ENCODE measurements at regions not wholly inside any gene's neighbourhood (a gene's known extent, or its start where the extent isn't known, plus 50 kb on each side); places are given as distances from the start of the nearest gene placed in this dataset.

DNA sequence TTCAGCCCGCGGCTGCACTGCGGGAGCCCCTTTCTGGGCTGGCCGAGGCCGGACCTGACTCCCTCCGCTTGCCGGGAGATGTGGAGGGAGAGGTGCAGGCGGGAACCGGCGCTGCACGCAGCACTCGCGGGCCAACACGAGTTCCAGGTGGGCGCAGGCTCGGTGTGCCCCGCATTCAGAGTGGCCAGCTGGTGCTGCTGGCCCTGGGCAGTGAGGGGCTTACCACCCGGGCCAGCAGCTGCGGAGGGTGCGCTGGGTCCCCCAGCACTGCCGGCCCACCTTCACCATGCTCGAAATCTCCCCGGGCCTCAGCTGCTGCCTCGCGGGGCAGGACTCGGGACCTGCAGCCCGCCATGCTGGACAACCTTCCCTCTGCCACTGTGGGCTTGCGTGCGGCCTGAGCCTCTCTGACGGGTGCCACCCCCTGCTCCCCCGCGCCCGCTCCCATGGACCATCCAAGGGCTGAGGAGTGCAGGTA is 733.5 kb upstream of the CCDC54 start:
- no peak for DNase-seq

DNA sequence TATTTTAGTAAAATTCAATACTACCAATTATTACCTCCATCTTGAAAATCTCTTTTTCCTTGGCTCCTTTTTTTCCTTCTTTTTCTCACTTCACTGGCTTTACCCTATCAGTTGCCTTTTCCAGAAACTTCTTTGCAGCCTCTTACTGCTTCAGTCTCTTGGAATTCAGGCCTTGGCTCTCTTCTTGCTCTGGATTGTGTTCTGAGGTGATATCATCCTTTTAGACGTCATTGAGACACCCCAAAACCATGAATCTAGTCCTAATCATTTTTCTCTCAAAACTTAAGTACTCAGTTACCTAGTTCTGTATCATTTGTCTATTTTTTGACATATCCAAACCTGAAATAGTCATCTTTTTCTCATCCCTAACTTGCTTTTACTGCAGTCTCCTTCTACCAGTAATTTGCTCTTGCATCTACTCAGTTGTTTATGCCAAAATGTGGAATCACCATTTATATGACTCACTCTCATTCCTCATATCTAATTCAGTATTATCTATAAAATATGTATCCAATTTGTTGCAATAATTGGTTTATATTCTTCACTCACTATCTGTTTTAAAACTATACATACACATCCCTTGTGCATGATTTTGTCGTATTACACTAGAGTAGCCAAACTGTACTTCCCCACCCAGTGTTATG is 703.2 kb upstream of the CCDC54 start:
- no peak for DNase-seq

DNA sequence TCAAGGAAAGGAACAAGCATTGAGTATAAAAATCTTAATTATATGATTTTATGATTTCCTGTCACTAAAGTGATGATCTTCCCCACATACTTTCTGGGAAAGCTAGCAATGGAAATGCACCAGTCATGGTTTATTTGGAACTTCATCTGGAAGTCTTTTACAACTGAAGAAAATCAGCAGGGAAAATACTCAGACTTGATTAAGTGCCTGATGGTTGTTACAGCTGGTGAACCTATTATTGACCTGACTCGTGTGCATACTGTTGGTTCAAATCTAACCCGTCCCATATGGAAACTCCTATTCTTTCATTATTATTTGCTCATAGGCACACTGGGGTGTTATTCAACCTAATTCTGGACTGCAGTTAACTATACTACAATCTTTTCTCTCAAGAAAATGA is 701.8 kb upstream of the CCDC54 start:
- DNase-seq: no peak

DNA sequence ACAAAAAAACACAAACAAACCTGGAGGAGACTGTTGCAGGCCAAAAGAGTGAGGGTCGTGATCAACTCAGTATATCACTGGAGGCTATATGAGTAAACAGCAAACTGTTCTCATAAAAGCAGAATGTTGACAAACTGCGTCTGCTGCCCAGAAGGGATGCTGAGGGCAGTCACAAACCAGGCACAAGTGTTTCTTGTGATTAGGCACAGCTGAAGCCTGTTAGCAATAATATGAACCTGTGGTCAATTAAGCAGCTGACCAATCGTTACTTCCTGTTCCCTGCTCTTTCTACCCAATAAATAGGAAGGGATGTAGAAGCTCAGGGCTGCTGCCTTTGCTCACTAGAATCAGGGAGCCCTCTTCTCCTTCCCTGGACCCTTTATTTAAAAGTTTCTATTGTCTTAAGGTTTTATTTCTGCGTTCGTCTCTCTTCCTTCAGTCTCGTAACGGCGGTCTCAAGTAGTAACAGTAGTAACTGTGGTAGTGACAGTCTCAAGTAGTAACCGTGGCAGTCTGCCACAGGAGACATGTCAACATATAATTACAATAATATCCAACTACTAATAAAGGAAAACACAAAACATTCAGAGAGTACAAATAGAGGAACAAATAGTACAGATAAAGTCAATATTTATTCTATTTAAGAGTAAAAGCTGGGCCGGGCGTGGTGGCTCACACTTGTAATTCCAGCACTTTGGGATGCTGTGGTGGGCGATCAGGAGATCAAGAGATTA is 698.4 kb upstream of the CCDC54 start:
- DNase-seq: no peak

DNA sequence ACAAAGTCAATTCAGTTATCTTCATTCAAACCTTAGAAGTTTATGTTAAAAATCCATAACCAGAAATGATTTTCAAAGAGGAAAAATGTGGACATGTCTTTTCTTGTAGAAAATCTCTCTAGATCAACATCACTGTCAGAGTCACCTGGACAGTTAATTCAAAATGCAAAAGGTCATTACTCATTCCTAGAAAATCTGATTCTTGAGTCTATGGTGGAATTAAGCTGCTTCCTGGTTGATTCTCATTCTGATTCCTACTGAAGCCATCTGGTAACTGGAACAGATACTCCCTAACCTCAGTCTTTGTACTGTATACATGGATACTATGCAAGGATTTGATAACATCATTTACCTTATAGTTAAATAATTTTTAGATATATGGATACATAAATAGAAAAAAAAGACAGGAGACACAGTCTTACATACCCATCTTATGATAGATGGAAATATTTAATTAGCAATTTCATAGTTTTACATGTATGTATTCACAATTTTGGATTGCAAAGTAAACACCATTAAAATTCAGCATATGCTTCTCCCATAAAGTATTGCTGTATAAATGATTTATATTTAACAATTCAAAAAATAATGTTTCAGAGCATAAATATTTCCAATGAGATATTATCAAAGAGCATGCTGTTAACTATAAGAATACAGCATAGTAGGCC is 693.2 kb upstream of the CCDC54 start:
- no peak for DNase-seq

DNA sequence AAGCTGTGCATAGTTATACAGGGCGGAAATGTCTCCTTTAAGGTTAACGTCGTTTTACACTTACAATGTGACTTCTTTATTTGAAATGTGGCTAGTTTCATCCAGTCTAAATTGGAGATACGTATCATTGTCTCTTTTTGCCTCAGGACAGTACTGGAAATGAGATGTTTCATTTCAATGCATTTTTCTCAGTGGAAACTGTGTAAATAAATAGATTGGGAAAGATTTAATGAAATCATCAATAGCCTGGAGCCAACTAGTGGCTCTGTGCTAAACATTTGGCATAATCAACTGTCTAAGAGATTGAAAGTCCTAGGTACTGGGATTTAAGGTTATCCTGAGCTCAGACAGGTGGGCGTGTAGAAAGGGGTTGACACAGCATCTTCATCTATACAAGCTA is 691.5 kb upstream of the CCDC54 start:
- no peak for DNase-seq

DNA sequence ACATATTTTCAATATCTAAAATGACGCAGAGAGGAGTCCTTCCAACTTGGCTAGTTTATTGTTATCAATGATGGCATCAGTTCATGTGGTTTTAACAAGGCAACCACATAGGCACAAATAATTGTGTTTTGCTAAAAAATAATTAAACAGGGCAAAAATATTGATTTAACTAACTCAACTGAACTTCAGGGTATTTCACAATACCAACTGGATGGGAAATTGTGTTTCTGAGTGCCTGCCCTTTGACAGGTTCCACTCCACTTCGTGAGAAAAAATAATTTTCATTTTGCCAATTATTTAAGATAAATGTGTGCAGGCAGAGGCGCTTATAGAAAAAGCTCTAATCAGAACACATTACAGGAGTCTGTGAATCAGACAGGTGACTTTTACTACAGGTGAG is 689.3 kb upstream of the CCDC54 start:
- no peak for DNase-seq

DNA sequence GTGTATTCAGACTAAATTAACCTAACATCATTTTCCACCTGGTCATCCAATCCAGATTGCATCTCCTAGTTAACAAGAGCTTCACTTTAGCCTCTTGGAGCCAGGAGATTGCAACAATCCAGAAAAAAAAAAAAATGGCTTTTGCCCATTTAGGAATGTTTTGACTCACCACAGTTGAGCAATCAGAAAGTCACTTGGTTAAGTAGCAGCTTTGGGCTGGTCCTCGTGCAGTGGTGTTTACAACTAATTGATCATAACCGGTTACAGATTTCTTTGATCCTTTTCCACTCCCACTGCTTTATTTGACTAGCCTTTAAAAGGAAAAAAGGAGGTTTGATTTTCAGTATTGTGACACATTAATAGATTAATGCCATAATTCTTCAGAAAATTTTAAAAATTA is 688.8 kb upstream of the CCDC54 start:
- no peak for DNase-seq

DNA sequence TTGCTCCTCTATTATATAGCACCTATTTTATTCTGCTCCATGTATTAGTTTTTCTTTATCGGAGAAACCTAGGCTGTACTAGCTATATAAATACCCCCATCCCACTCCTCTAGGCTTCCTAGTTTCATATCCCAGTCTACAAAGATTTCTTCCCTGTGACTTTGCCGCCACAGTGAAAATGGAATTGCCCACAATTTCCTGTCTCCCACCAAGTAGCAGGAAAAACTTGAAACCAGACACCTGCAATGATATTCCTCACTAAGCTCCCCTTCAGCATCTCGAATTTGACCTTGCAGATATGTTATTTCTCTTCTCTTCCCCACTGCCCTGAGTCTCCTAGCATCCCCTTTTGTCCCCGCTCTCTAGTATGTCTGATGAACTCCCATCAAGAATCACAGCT is 685.8 kb upstream of the CCDC54 start:
- DNase-seq: no peak

DNA sequence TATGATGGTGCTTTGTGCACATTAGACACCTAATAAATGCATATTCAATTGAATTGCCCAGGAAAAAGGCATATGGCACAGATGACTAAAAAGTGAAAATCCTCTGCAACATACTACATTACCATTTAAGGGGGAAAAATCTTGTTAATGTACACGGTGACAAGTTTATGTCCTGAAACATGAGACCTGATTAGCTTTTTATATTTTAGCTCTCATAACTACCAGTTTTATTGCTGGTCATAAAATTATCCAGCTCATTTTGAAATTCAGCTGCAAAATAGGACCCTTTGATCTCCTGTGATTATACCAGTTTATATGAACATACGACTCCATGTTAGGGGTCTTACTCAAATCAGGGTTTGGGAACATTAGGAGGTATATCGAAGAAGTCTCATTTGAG is 684.6 kb upstream of the CCDC54 start:
- no peak for DNase-seq

DNA sequence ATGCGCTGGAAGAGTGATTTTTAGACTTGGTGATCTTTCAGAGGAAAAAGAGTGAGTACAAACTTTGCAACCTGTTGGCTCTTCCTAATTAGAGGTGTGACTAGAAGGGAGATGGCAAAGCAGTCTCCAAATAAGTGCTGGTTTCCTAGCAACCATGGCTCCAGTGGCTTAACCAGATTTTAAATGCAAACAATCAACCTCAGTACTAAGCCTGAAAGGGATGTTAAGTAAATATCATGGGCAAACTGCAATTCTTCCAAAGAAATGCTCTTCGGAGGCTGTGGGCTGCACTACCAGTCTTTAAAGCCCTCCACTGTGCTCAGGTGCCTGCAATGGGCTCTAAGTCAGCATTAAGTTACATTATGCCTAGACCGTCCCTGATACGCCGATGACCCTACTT is 678.1 kb upstream of the CCDC54 start:
- no peak for DNase-seq

DNA sequence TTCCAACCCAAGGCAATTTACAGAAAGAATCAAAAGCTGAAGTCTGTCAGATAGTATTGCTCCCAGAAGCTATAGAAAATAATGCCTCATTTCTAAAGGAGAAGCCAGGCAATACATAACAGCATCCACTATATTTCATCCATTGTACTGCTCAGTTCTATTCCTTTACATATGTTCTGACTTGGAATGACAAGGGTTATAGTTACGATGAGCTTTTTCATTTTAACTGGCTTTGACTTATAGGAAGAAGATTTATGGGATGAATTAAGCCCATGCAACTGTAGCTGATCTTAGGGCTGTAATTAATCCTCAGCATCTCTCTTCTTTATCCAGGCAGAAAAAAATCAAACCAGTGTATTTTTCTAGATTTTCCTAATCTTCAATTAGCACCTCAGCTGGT is 676.3 kb upstream of the CCDC54 start:
- no peak for DNase-seq

DNA sequence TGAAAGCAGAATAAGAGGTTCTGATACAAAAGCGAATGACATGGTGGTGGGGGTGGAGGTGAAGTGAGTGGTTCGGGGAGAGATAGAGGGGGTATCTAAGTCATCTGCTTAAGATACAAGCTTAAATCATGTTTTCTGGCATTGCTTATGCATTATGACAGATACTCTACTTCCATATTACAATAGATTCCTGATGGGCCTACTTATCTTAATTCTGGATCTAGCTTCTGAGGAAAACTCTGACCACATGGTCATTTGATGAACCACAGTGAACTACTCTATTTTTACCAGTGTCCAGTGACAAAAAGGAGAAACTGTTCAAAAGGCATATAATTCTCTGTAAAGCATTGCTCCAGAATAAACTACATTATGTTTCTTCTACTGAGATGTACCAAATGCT is 673.7 kb upstream of the CCDC54 start:
- no peak for DNase-seq

DNA sequence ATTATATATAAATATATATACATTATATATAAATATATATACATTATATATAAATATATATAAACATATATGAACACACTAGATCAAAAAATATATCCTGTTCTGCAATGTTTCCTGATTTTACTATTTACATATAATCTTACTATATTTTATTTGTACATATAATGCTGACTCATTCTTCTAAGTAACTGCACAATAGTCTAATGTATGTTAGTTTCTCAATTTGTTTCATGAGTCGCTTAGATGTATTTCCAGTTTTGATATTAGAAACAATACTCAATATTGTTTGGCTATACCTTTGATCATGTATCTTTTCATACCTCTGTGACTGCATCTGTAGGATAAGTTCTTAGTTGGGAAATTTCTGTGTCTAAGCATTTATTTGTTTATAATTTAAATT is 669.9 kb upstream of the CCDC54 start:
- no peak for DNase-seq

DNA sequence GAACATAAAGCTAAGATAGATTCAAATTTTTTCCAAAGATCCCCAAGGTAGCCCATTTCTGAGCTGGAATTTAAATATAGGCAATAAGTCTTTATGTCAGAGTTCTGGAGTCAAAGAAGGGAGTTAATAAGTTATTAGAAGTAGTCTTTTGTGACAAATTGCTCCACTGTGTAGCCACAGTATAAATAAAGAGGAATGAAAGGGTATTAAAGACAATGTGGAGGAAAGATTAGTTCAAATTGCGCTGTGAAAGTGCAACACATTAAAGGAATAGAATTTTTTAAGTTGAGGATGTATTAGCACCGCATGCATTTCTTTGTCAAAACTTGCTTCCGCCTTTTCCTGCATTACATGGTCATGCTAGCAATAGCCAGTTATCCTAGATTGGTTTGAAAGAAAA is 666.6 kb upstream of the CCDC54 start:
- no peak for DNase-seq

DNA sequence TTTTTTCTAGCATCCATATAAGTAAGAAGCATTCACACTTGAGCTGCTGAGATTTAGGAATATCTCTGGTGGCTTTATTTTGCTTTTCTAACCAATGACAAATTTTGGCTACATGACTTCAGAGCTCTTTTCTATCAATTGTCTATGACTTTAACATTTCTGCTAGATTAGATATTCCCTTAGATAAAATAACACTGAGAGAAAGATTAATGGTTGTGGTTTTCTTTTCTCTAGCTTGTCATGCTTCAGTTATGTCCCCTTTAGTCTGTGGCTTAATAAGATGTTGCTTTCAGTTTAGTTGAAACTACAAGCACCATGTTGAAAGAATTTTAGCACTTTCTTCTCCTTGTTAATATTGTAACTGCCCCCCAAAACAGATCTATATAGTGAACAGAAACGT is 665.6 kb upstream of the CCDC54 start:
- no peak for DNase-seq

DNA sequence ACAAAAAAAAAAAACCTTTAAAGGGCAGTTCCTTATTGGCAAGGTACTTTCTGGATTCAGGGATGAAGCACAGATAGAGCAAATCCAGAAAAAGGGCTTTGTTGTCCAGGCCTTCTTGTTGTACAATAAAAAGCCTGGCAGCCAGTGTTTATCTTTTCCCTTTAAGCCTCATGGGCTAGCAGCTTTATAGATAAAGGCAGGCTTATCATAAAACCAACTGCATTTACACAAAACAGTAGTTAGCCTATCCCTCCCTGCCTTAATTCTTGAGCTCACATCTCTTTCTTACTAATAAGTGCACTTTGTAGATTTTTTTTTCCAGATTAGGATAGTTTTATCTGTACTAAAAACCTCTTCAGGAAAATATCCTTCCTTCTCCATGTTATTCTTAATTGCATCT is 662.8 kb upstream of the CCDC54 start:
- DNase-seq: no peak

DNA sequence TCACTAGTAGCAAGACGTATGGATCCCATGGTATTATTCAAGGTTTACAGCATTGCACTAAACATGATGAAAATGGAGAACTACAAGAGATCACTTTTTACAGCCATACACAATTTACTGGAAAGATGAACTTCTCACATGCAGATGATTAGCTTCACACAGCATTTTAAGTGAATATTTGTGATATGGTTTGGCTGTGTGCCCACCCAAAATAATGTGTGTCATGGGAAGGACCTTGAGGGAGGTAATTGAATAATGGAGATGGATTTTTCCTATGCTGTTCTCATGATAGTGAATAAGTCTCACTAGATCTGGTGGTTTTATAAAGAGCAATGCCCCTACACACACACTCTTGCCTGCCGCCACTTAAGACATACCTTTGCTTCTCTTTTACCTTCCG is 662.0 kb upstream of the CCDC54 start:
- DNase-seq: no peak

DNA sequence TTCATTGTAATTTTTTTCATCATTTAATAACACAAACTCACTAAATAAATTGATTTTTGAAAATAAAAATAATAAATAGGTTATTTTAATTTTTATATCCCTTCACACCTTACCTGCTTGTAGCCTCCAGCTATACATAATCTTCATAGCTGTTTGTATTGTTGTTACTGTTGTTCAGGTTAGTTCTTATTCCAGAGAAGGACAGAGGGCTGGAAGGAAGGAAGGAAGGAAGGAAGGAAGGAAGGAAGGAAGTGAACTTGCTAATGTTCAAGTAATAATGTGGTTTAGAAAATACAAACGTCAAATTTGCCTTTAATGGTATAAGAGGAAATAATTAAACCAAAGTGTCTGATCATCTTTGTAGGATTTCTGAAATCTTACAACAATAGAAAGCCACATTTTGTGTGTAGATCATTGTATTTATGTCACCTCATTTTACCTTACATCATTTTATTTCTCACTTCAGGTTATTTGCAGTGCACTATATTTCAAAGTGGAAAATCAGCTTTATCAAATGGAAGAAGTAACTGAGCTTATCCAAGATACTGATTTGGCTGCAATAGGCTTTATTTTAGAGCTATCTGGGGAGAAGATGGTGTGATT is 660.0 kb upstream of the CCDC54 start:
- no peak for DNase-seq

DNA sequence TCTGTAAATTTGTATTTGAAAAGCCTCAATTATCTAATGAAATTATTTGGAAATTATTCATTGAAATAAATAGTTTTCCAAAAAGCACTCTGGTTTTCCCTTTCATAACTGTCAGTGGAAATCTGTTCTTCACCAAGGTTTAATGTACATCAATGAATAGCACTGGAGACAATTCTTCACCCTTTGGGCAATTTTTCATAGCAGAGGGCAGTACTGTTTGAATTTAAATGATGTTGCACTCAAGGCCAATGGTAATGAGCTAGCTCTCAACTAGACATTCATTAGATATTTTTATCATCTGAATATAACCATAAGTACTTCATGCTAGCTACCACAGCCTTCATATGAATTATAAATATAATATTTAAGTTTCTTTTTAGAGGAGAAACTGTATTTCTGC is 658.2 kb upstream of the CCDC54 start:
- no peak for DNase-seq

DNA sequence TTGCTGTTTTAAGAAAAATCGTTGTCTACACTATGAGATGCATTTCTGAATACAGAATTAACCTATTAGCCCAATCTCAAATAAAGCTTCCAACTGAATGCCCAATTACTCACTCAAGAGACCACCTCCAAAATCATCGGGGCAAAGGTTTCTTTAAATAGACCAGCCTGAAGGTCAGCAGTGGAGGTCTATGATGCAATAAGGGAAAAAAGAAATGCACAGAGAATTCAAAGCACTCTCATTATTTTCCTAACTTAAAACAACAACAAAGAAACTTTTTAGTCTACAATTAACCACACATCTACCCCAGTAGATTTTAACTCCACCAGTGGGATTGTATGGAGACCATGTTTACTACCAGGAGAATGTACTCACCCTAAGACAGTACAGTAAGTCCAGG is 657.7 kb upstream of the CCDC54 start:
- DNase-seq: no peak

DNA sequence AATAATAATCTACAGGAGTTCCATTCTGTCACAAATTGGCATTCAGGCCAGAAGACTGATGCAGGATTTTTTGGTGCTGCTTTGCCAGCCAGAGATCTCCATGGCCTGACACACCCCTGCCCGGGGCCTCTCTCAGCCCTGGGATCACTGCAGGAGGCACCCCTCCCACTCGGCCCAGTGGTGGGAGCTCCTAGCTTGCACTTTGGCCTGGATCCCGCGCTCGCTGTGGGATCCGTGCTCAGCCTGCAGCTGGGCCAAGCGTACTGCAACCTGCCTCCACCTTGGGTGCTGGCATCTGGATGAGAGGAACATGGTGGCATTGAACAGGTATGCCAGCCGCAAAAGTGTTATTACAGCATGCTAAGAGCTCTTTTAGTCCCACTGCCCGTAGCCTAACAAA is 656.7 kb upstream of the CCDC54 start:
- DNase-seq: no peak

DNA sequence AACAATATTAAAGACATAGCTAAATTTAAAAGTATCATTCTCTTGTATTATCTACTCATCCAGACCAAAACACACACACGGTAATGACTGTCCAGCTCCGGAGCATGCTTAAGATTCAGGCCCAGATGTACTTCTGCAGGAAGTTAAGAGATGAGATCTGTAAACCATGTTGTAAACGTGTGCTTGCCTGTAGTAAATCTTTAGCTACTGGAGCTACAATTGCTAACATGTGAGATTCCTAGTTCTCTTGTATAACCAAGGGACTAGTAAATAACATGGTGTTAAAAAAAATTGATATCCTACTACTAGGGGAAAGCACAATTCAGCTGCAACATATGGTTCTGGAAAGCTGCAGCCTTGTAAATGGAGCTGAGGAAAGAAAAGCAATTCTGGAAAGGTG is 651.7 kb upstream of the CCDC54 start:
- no peak for DNase-seq

All from CD4-positive, alpha-beta T cell treated with Interferon alpha-2 for 1 hour (primary cell).